H1 (cell line): ENCODE measurements at regions not wholly inside any gene's neighbourhood (a gene's known extent, or its start where the extent isn't known, plus 50 kb on each side); places are given as distances from the start of the nearest gene placed in this dataset.

Source experiments
- FOSL1 ChIP-seq: IDR thresholded peaks from 2 replicates; pipeline ENCODE4 v1.6.1; 2011; ENCODE audit warnings: mild to moderate bottlenecking, low read depth, low read length, moderate library complexity; ENCODE audit not compliant: insufficient read depth
- HDAC6 ChIP-seq: IDR thresholded peaks from one replicate; pipeline ENCODE4 v1.7.1; 2012; ENCODE audit warnings: low read depth, mild to moderate bottlenecking, inconsistent platforms, low read length, moderate library complexity
- POLR2A ChIP-seq, 2 experiments: IDR thresholded peaks; 1 replicate in 1 of 2; 2 replicates in 1 of 2; pipeline ENCODE4 v1.6.1; 2011; ENCODE audit warnings: low read depth in 2 of 2, low read length in 2 of 2, mild to moderate bottlenecking in 2 of 2; ENCODE audit errors: control extremely low read depth in 1 of 2
- TF ChIP-seq, protein P1 (sequence below): fragments of 300-600 bp; sonication (generic); IDR thresholded peaks from 2 replicates; pipeline ENCODE4 v1.7.1; 2012; ENCODE audit warnings: low read length, moderate library complexity, mild to moderate bottlenecking, inconsistent platforms; ENCODE audit not compliant: insufficient replicate concordance

- TF ChIP-seq, protein P1, sequence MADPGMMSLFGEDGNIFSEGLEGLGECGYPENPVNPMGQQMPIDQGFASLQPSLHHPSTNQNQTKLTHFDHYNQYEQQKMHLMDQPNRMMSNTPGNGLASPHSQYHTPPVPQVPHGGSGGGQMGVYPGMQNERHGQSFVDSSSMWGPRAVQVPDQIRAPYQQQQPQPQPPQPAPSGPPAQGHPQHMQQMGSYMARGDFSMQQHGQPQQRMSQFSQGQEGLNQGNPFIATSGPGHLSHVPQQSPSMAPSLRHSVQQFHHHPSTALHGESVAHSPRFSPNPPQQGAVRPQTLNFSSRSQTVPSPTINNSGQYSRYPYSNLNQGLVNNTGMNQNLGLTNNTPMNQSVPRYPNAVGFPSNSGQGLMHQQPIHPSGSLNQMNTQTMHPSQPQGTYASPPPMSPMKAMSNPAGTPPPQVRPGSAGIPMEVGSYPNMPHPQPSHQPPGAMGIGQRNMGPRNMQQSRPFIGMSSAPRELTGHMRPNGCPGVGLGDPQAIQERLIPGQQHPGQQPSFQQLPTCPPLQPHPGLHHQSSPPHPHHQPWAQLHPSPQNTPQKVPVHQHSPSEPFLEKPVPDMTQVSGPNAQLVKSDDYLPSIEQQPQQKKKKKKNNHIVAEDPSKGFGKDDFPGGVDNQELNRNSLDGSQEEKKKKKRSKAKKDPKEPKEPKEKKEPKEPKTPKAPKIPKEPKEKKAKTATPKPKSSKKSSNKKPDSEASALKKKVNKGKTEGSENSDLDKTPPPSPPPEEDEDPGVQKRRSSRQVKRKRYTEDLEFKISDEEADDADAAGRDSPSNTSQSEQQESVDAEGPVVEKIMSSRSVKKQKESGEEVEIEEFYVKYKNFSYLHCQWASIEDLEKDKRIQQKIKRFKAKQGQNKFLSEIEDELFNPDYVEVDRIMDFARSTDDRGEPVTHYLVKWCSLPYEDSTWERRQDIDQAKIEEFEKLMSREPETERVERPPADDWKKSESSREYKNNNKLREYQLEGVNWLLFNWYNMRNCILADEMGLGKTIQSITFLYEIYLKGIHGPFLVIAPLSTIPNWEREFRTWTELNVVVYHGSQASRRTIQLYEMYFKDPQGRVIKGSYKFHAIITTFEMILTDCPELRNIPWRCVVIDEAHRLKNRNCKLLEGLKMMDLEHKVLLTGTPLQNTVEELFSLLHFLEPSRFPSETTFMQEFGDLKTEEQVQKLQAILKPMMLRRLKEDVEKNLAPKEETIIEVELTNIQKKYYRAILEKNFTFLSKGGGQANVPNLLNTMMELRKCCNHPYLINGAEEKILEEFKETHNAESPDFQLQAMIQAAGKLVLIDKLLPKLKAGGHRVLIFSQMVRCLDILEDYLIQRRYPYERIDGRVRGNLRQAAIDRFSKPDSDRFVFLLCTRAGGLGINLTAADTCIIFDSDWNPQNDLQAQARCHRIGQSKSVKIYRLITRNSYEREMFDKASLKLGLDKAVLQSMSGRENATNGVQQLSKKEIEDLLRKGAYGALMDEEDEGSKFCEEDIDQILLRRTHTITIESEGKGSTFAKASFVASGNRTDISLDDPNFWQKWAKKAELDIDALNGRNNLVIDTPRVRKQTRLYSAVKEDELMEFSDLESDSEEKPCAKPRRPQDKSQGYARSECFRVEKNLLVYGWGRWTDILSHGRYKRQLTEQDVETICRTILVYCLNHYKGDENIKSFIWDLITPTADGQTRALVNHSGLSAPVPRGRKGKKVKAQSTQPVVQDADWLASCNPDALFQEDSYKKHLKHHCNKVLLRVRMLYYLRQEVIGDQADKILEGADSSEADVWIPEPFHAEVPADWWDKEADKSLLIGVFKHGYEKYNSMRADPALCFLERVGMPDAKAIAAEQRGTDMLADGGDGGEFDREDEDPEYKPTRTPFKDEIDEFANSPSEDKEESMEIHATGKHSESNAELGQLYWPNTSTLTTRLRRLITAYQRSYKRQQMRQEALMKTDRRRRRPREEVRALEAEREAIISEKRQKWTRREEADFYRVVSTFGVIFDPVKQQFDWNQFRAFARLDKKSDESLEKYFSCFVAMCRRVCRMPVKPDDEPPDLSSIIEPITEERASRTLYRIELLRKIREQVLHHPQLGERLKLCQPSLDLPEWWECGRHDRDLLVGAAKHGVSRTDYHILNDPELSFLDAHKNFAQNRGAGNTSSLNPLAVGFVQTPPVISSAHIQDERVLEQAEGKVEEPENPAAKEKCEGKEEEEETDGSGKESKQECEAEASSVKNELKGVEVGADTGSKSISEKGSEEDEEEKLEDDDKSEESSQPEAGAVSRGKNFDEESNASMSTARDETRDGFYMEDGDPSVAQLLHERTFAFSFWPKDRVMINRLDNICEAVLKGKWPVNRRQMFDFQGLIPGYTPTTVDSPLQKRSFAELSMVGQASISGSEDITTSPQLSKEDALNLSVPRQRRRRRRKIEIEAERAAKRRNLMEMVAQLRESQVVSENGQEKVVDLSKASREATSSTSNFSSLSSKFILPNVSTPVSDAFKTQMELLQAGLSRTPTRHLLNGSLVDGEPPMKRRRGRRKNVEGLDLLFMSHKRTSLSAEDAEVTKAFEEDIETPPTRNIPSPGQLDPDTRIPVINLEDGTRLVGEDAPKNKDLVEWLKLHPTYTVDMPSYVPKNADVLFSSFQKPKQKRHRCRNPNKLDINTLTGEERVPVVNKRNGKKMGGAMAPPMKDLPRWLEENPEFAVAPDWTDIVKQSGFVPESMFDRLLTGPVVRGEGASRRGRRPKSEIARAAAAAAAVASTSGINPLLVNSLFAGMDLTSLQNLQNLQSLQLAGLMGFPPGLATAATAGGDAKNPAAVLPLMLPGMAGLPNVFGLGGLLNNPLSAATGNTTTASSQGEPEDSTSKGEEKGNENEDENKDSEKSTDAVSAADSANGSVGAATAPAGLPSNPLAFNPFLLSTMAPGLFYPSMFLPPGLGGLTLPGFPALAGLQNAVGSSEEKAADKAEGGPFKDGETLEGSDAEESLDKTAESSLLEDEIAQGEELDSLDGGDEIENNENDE, result no peak
- TF ChIP-seq POLR2A (IDR thresholded peaks at IDR 0.05; ENCODE audit: control extremely low read depth in 1 of 2, low read depth in 2 of 2, low read length in 2 of 2) (no peak), FOSL1 (no peak), HDAC6 (no peak)
These were observed 348.5 kb downstream of the FOXO1 start (continued) for GRCh38 chr13:40317980-40318327.
